CD4-positive, alpha-beta T cell treated with Interleukin-6 for 4 hours (primary cell): ENCODE measurements at regions not wholly inside any gene's neighbourhood (a gene's known extent, or its start where the extent isn't known, plus 50 kb on each side); places are given as distances from the start of the nearest gene placed in this dataset.
A peak's percentile ranks its signal among the peaks of the same experiment; 100 is the strongest.

Experiments used
- DNase-seq: peaks from one replicate; pipeline ENCODE4 v3.0.0-alpha.2; 2020; ENCODE audit warnings: mixed read lengths

DNA sequence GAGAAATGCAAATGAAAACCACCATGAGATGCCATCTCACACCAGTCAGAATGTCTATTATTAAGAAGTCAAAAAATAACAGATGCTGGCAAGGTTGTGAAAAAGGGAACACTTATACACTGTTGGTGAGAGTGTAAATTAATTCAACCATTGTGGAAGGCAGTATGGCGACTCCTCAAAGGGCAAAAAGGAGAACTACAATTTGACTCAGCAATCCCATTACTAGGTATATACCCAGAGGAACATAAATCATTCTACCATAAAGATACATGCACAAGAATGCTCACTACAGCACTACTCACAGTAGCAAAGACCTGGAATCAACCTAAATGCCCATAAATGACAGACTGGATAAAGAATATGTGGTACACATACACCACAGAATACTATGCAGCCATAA, 161.1 kb upstream of the PDGFD start:
- DNase-seq = no peak

DNA sequence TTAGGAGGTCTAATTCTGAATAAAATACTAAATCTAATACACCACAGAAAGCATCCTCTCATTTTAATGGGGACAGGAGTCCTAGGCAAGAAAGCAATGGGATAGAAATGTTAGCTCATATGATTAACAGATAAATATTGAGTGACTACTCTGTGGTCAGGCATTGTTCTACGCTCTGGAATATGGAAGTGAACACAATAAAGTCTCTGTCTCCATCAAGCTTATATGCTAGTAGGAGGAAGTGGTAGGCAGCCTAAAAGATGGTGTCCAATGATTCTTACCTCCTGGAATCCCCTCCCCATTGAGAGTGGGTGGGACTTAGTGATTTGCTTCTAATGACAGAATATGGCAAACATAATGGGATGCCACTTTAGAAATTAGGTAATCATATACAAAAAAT, 160.3 kb upstream of the PDGFD start:
- DNase-seq = no peak

DNA sequence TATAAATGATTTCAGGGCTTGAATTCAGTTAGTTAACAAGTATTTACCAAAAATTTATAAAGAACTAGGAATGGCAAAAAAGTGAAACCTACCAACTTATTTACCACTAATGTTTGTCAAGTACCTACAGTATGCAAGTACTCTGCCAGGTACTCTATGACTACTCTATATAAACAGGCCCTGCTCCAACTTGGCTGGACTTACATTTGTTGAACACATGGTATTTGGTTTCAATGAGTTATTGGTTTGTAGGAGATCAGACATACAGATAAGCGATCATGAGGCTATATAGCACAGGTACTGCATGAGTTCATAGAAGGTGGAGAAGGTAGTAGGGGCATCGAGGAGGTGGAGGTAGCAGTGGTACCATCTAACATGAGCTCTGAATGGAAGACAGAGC, 159.9 kb upstream of the PDGFD start:
- no peak for DNase-seq

DNA sequence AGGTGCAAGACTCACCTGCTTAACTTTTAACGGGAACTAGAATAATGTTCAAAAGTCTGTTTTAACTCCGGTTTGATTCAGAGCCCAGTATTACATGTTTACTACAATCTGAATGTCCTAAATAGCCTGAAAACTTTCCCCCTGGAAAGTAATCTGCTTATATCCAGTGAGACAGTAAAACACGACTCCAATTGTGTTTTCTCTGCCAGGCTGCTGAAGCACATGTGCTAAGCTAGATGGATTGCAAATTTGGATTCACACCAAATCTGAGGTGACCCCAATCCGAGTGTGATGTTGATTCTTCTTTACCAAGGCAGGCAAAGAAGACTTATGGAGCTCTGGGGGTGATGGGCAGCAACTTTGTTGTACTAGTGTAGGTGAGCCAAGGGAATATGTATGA, 158.7 kb upstream of the PDGFD start:
- DNase-seq = no peak

DNA sequence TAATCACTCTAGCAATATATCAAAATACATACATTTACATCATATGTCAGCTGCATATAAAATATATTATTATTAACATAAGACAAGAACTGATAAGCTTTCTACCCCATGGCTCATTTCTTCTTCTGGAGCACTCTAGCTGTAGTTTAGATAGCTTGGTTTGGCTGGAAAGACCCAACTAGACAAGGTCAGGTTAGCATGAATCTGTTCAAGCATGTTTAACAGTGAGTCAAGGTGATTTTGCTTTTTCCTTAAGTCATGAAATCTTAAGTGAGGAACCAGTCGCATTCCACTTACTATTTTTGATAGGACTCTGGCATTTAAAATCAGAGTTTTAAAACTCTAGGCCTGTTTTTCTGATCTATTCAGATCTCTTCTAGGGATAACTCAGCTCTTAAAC, 157.0 kb upstream of the PDGFD start:
- no peak for DNase-seq

DNA sequence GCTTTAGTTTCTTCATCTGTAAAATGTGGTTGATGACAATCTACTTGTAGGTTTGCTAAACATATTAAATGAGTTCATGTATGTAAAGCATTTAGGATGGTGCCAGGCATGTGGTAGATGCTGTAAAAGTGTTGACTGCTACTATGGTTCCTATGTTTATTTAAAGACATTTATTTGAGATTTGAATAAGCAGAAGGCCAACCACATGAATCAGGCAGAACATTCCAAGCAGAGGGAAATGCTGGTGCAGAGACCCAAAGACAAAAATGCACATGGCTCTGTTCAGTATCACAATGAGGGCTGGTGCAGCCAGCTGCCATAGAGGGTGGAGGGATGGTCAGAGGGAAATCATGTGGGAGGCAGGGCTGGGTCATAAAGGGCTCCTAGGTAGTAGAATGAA, 156.2 kb upstream of the PDGFD start:
- no peak for DNase-seq

DNA sequence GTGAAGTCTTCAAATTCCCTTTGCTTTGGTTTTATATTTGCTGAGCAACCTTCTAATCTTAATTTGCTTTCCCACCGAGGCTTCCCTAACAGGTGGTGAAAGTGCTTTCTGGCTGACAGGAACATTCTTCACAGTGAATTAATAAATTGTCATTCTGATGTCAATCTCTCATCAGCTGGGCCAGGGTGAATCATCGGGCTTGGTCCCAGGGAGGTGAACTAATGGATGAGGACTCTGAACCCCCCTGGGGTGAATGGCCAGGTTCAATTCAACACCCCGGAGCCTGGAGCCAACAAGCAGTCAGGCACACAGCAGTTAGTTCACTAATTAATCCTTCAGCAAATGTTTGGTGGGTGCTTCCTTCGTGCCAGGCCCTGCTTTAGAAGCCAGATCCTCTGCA, 155.4 kb upstream of the PDGFD start:
- DNase-seq = no peak

DNA sequence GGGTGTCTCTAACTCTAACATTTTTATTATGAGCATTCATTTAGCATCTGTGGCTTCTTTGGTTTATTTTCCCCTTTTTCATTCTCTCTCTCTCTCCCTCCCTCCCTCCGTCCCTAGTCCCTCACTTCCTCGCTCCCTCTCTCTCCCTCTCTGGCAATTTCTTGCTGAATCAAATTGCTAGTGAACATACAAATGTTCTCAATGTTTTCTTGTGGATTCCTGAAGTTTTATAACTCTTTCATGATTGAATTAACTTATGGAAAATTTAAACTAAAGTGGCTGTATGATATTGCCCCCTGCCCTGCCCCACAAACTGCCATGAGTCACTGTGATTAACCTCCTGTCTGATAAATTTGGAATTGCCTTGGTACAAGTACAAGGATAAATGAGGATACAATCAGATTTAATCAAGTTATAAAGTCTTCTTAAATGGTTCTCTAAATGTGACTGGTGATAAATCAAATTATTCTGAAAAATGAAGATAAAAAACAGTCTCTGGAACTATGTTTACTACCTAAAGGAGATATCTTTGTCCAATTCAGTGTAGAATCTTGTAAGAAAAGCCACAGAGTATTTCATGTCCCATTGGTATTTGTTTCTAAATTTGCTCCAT, 143.0 kb upstream of the PDGFD start:
- DNase-seq = no peak

DNA sequence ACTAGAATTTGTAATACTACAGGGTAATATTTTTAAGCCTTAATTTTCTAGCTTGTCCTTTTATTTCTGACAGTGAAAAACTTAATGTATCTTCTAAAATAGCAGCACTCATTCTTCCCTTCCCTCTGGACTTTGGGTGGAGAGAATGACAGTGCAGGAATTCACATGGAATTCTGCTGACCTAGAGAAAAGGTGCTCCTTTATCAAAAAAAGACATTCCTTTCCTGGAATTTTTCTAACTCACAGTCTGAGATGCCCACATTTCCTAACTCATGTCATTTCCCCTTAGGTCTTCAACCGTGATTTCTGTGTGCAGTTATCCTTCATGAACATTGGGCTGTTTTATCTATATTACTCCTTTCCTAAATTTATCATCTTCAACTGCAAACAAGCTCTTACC, 137.8 kb upstream of the PDGFD start:
- DNase-seq = no peak

DNA sequence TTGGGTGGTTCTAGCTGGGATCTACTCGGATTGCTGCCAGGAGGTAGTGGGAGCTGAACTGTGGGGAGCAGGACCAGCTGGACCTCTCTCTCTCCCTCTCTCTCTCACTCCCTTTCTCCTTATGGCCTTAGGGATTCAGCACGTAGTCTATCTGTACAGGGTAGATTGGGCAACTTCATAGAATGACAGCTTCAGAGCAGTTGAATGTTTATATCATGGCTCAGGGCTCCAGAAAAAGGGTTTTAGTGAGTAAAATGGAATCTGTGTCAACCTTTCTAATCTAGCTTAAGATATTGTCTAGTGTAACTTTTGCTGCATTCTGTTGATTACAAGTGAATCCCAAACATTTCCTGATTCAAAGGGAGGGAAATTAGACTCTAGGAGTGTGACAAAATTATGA, 127.7 kb upstream of the PDGFD start:
- no peak for DNase-seq

DNA sequence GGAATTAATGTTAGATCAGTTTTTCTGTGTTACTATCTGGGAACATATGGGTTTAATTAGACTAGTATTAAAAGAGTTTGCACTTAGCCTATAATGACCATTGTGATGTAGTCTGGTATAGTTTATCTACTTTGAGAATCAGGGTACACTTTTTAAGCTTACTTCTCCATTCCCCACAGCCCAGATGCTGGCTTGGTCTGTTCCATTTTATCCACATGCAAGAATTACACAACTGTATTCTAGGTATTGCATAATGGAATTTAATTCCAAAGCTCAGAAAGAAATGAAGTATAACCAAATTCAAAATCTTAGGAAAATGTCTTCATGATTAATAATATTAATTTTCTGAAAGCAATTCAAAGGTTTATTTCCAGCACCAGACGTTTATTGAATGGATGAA, 122.2 kb upstream of the PDGFD start:
- DNase-seq = no peak

DNA sequence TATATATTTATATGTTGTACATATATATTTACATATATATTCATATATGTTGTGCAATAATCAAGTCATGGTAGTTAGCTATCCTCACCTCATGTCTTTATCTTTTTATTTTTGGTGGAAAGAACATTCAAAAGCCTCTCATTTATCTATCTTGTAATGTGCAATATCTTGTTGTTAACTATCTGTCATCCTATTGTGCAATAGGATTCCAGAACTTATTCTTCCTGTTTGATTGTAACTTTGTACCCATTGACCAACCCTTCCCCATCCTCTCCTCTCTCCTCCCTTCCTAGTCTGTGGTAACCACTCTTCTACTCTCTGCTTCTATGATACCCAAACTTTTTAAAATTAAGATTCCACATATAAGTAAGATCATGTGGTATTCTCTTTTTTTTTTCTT, 115.6 kb upstream of the PDGFD start:
- DNase-seq = no peak

DNA sequence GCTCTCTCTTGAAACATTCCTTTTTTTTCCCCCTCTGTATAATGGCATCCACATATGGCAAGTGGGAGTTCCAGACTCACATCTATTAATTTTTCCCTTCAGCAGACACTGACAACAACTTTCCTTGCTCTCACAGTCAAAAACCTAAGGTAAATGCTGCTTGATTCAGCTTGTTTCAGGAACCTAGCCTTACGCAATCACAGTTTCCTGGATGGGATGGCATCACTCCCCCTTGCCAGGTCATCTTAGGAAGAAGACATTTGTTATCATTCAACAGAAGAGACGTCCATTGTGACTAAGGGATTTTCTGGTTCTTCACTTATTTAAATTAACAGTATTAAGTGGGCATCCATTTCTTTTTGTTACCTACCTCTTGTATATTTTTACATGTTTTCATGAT, 112.0 kb upstream of the PDGFD start:
- no peak for DNase-seq

DNA sequence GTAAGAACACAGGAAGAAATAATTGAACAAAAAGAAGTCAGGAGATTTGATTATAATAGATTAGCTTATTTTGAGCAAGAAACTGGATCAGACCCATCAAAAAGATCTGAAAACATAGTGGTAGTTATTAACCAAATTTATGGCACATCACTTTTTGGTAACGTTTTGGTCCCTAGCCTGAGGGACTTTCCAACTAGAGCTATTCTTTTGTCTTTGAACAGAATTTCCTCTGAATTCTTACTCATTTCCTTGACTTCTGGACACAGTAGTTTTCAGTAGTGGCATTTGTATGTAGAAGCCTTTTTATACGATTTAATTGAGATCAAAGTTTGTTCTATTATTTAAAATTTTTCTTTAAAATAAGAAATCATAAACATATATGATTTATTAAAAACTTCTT, 96.5 kb upstream of the PDGFD start:
- DNase-seq = no peak

DNA sequence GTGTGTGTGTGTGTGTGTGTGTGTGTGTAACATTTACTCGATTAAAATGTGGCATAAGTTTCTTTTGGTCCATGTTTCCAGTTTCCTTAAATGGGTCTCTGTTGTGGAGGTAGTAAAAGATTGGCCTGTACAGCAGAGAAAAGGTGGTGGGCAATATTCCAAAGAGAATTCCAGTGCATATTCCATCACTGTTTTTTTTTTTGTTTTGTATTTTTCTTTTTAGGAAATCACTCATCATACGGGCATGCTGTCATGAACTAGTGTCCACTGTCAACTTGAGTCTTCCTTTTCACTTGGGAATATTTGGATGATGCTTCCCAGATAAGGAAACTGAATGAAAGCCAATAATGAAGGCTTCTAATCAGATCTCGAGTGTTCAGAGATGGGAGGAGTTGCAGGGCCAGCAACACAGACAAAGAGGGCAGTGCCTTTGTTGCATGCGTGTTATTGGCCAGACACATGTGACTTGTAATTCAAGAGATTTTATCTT, 95.2 kb upstream of the PDGFD start:
- DNase-seq = no peak

DNA sequence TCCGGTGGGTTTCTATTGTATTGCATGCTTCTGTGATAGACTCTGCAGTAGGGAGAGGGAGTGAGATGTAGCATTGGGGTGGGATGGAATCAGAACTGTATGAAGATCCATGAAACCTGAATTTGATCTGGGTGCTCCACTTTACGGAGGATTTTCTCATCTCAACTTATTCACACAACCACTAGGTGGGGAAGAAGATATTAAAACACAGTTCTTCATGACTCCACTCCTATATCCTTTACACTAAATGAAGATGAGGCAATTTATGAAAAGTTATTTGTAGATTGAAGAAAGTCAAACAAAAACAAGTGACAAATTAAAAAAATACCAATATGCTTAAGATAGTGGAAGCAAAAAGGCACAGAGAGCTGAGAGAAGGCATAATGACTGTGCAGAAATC, 92.6 kb upstream of the PDGFD start:
- DNase-seq = no peak

DNA sequence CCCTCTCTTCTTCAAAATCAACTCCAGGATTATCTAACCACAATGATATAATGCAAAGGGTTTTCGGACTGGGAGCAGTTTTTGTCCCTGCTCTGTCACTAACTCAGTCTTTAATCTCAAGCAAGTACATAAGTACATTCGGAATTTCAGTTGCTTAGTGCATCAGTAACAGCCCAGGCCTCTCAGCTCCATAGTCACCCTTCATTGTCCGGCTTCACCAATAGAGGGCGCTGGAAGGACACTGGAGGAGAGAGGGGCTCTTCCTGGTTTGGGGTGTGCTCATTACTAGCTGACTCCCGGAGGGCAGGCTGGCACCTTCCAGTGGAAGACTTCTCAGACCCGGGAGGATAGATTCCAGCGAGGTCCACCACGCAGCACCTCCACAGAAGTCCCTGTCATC, 90.4 kb upstream of the PDGFD start:
- peak; percentile 1 for DNase-seq

DNA sequence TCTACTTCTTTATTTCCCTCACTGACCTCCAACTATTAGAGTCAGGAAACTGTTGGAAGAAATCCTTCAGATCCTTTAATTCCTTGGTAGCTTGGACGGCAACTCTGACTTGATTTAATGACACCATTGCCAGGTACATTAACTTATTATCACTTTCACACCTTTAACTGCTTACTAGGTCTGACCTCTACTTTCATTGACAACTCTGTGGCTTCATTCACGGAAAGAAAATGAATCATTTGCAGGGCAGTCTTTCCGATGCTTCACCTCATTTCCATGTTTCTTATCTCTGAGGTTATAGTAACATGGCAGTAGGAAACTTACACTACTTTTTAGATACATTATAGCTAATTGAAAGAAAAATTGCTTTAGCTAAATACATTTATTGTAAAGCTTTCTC, 82.6 kb upstream of the PDGFD start:
- no peak for DNase-seq

DNA sequence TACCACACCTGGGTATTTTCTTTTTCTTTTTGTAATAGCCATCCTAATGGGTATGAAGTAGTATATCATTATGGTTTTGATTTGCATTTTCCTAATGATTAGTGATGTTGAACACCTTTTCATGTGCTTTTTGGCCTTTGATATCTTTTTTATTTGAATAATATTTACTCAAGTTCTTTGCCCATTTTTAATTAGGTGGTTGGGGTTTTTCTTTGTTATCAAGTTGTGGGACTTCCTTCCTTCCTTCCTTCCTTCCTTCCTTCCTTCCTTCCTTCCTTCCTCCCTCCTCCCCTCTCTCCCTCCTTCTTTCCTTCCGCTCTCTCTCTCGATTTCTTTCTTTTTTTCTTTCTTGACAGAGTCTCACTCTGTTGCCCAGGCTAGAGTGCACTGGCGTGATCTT, 75.0 kb upstream of the PDGFD start:
- no peak for DNase-seq

DNA sequence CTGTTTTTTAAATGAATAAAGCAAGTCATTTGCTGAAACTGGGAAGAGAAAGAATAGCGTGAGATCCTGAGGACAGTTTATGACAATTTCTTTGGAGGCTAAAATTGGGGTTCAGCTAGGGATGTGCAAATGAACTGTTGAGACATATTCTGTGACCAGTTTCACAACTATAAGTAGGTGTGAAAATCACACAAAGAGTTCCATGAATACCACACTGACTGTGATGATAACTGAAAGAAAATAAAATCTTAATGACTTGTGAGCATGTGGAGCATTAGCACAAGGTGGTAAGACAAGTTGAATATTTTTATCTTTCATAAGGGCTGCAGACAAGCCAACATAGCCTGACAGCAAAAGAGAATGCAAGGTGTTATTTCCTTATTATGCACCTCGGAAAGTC, 61.1 kb upstream of the PDGFD start:
- no peak for DNase-seq

DNA sequence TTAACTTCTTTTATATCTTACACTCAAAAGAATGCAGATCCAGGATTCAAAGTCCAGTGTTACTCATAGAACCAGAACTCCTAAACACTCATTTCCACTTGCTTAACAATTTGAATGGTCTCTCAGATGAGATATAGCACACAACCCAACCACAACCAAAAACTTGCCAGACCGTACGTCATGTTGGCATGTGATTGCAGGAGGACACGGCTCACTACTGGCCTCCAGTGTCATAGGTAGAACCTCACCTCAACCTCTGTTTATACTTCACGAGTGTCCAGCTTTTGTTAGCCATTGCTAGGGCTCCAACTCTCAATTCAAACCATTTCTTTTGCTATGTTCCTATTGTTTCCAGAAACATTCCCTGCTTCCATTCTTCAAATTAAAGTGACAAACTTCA, 58.5 kb upstream of the PDGFD start:
- DNase-seq = no peak

DNA sequence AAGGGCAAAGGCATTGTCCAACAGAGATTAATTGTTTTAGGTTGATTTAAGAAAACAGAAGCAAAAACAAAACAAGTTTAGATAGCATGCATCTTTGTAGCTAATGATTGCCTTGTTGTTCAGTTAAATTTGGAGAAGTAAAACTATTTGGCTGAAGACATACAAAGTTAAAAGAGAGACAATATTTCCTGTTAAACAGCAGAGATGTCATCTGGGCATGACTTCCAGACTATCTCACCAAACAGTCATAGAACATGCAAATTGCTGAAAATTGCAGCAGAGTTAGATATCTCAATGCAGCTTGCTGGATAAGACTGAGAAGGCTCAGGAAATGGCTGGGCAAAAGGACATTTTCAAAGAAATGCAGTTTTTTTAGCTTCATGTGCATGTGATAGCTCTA, 57.5 kb upstream of the PDGFD start:
- no peak for DNase-seq

DNA sequence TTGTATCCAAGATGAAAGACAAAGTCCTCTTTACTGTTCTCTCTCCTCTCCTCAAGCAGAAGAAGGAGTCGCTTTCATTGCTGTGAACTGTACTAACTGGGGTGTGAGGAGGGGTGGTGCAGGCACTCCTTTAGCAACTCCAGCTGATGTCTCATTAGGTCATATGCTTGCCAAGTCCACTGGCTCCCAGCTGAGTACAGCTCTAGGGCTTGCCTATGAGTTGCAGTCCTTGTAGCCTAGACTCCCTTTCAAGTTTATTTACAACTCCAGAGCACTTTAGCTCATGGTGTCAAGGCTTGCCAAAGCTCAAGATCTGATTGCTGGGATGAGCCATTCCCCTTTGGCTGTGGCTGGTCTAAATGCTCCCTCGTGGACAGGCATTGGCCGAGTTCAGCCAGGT, 55.1 kb upstream of the PDGFD start:
- DNase-seq = no peak

DNA sequence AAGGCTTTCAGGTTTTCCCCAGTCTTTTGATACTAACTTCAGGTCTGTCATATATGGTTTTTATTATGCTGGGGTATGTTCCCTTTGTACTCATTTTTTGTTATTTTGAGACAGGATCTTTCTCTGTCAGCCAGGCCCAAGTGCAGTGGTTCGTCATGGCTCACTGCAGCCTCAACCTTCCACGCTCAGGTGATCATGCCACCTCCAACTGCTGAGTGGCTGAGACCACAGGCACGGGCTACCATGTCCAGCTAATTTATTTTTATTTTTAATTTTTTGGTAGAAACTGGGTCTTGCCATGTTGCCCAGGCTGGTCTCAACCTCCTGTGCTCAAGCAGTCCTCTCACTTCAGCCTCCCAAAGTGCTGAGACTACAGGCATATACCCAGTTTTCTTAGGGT, 50.6 kb upstream of the PDGFD start:
- no peak for DNase-seq
